Stomach (tissue), 4 donors: ENCODE measurements at regions not wholly inside any gene's neighbourhood (a gene's known extent, or its start where the extent isn't known, plus 50 kb on each side); places are given as distances from the start of the nearest gene placed in this dataset.

Source experiments
- CTCF ChIP-seq, 7 experiments: fragments of 450-650 bp in 4 of 7; fragments of 200-600 bp in 3 of 7; sonication (generic) in 3 of 7; IDR thresholded peaks; one replicate each; pipeline ENCODE4 v1.5.1; 2016 to 2019; ENCODE audit warnings: antibody characterized with exemption in 7 of 7, control low read depth in 2 of 7, mild to moderate bottlenecking in 1 of 7
- EP300 ChIP-seq: sonication (generic); formaldehyde crosslinking; IDR thresholded peaks from one replicate; pipeline ENCODE4 v1.6.1; 2017; ENCODE audit warnings: antibody characterized with exemption
- POLR2A ChIP-seq, 4 donors: fragments of 450-650 bp; IDR thresholded peaks; one replicate each; pipeline ENCODE4 v1.6.1; 2016; ENCODE audit warnings: antibody characterized with exemption in 4 of 4, control low read depth in 2 of 4, mild to moderate bottlenecking in 1 of 4, moderate library complexity in 1 of 4
- POLR2AphosphoS5 ChIP-seq, 3 donors: sonication (generic); formaldehyde crosslinking; IDR thresholded peaks; one replicate each; pipeline ENCODE4 v1.6.1; 2016; ENCODE audit warnings: antibody characterized with exemption in 3 of 3

GRCh38 chr10:42899036-42899435 lies 116.4 kb downstream of the BMS1 start:
- TF ChIP-seq POLR2A (IDR thresholded peaks at IDR 0.05) (no peak), CTCF (IDR thresholded peaks at IDR 0.05) (no peak), EP300 (no peak), POLR2AphosphoS5 (IDR thresholded peaks at IDR 0.05) (no peak)
